Left ventricle myocardium superior (tissue), 1 donor: ENCODE measurements at regions not wholly inside any gene's neighbourhood (a gene's known extent, or its start where the extent isn't known, plus 50 kb on each side); places are given as distances from the start of the nearest gene placed in this dataset.
A peak's percentile ranks its signal among the peaks of the same experiment; 100 is the strongest.

ENCODE experiments used
- ATAC-seq: fragments of 200-7000 bp; cut with Tn5 transposase; one replicate; pipeline ENCODE4 v1.9.1; 2020; ENCODE audit warnings: mild to moderate bottlenecking, moderate library complexity
- DNase-seq: peaks from one replicate; pipeline ENCODE4 v3.0.0-alpha.2; 2020
- intact Hi-C: fragments of 100-400 bp; cut with micrococcal nuclease; formaldehyde crosslinking; loops from one replicate; pipeline ENCODE4 v1.11.0; 2022
- donor health status: DM: no; HTN: yes; CAD: no; lungs with severe emphysema.

- ATAC-seq: peak; percentile 41
- DNase-seq: no peak
- intact Hi-C loops: no loop called here
Observed at GRCh38 chrX:20374450-20374849, 107.7 kb upstream of the RPS6KA3 start.

GRCh38 chrX:20373063-20373462 lies 106.4 kb upstream of the RPS6KA3 start:
- intact Hi-C loops: no loop called here
- no peak for DNase-seq
- no peak for ATAC-seq

- intact Hi-C loops: no loop called here
- ATAC-seq: no peak
- DNase-seq: no peak
Observed at GRCh38 chrX:20372533-20372932, 105.8 kb upstream of the RPS6KA3 start.

- no peak for ATAC-seq
- no peak for DNase-seq
- intact Hi-C loops: no loop called here
Observed at GRCh38 chrX:20369468-20369867, 102.8 kb upstream of the RPS6KA3 start.

GRCh38 chrX:20364238-20364637 lies 97.5 kb upstream of the RPS6KA3 start:
- no peak for DNase-seq

GRCh38 chrX:20363275-20363674 lies 96.6 kb upstream of the RPS6KA3 start:
- DNase-seq (no peak), ATAC-seq (no peak)
- intact Hi-C loops: no loop called here

More at GRCh38 chrX:20364238-20364637, 97.5 kb upstream of the RPS6KA3 start:
- ATAC-seq: no peak
- intact Hi-C loops: no loop called here

- peak; percentile 90 for ATAC-seq
- intact Hi-C loops: no loop called here
Observed at GRCh38 chrX:20362268-20363267, 95.9 kb upstream of the RPS6KA3 start.

GRCh38 chrX:20361890-20362262 lies 95.2 kb upstream of the RPS6KA3 start:
- intact Hi-C loops: no loop called here
- ATAC-seq: peak; percentile 89
- DNase-seq: no peak

More at GRCh38 chrX:20362268-20363267, 95.9 kb upstream of the RPS6KA3 start:
- no peak for DNase-seq

GRCh38 chrX:20361081-20361889 lies 94.6 kb upstream of the RPS6KA3 start:
- DNase-seq: peak; percentile 38
- intact Hi-C loops: no loop called here
- peak; percentile 58 for ATAC-seq

- no peak for ATAC-seq
- intact Hi-C loops: no loop called here
Observed at GRCh38 chrX:20355187-20355586, 88.5 kb upstream of the RPS6KA3 start.

GRCh38 chrX:20354505-20354904 lies 87.8 kb upstream of the RPS6KA3 start:
- no peak for ATAC-seq
- DNase-seq: no peak
- intact Hi-C loops: no loop called here

More at GRCh38 chrX:20355187-20355586, 88.5 kb upstream of the RPS6KA3 start:
- no peak for DNase-seq

- intact Hi-C loops: no loop called here
- no peak for ATAC-seq
Observed at GRCh38 chrX:20352935-20353336, 86.2 kb upstream of the RPS6KA3 start.

GRCh38 chrX:20352504-20352903 lies 85.8 kb upstream of the RPS6KA3 start:
- intact Hi-C loops: no loop called here
- DNase-seq (no peak), ATAC-seq (no peak)

More at GRCh38 chrX:20352935-20353336, 86.2 kb upstream of the RPS6KA3 start:
- DNase-seq: no peak

- ATAC-seq (no peak), DNase-seq (no peak)
- intact Hi-C loops: no loop called here
Observed at GRCh38 chrX:20350596-20350995, 83.9 kb upstream of the RPS6KA3 start.

- intact Hi-C loops: no loop called here
- ATAC-seq: no peak
Observed at GRCh38 chrX:20348139-20348538, 81.4 kb upstream of the RPS6KA3 start.

GRCh38 chrX:20347481-20347880 lies 80.8 kb upstream of the RPS6KA3 start:
- intact Hi-C loops: no loop called here
- no peak for ATAC-seq

More at GRCh38 chrX:20348139-20348538, 81.4 kb upstream of the RPS6KA3 start:
- DNase-seq: no peak

GRCh38 chrX:20333672-20334071 lies 67.0 kb upstream of the RPS6KA3 start:
- intact Hi-C loops: no loop called here
- DNase-seq: no peak
- ATAC-seq: no peak

More at GRCh38 chrX:20347481-20347880, 80.8 kb upstream of the RPS6KA3 start:
- no peak for DNase-seq

- ATAC-seq (no peak), DNase-seq (no peak)
- intact Hi-C loops: no loop called here
Observed at GRCh38 chrX:20330545-20330944, 63.8 kb upstream of the RPS6KA3 start.

- ATAC-seq: no peak
- DNase-seq: no peak
- intact Hi-C loops: no loop called here
Observed at GRCh38 chrX:20329435-20329834, 62.7 kb upstream of the RPS6KA3 start.
